Progenitor cell of endocrine pancreas (in vitro differentiated cells): ENCODE measurements at regions not wholly inside any gene's neighbourhood (a gene's known extent, or its start where the extent isn't known, plus 50 kb on each side); places are given as distances from the start of the nearest gene placed in this dataset.

Experiments used
- DNase-seq: peaks from one replicate; pipeline ENCODE4 v3.0.0; 2021; ENCODE audit warnings: low spot score; ENCODE audit not compliant: unreplicated experiment
- H3K27ac Mint-ChIP-seq: 2 replicates; pipeline ENCODE4 v1.8.0; 2021; ENCODE audit warnings: mild to moderate bottlenecking, moderate library complexity, mixed read lengths
- H3K27me3 Mint-ChIP-seq: 2 replicates; pipeline ENCODE4 v1.8.0; 2021; ENCODE audit warnings: mixed read lengths
- H3K36me3 Mint-ChIP-seq: 2 replicates; pipeline ENCODE4 v1.8.0; 2022; ENCODE audit warnings: mixed read lengths; ENCODE audit not compliant: insufficient read depth
- H3K4me1 Mint-ChIP-seq: 2 replicates; pipeline ENCODE4 v1.8.0; 2021; ENCODE audit warnings: low read depth, mixed read lengths
- H3K4me3 Mint-ChIP-seq: 2 replicates; pipeline ENCODE4 v1.8.0; 2021; ENCODE audit warnings: low read depth, mild to moderate bottlenecking, moderate library complexity, mixed read lengths
- H3K9me3 Mint-ChIP-seq: 2 replicates; pipeline ENCODE4 v1.8.0; 2021; ENCODE audit warnings: low read depth, mixed read lengths
- TF ChIP-seq, protein P1 (sequence below): fragments of 200-600 bp; sonication (generic); IDR thresholded peaks from one replicate; pipeline ENCODE4 v1.5.0; 2021; ENCODE audit warnings: antibody characterized with exemption, mild to moderate bottlenecking; ENCODE audit not compliant: unreplicated experiment

DNA sequence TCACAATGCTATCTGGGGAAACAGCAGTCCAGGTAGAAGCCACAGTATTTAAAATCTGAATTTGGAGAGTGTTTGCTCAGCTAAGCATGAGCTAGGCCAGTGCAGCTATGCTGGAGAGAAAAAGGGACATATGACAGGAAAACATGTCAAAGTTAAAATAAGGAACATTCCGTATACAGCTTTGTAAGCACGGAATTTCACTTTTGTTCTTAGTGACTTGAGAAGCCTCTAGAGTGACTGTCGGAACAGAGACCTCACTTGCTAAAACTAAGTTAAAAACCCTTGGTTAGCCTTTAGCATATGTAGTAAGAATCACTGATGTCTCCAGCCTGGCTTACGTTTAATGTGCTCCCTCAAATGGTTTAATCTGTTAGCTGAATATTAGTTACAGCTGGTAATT is 661.7 kb downstream of the KCNT2 start:
- no peak overlapping the region for H3K4me3 Mint-ChIP-seq
- H3K9me3 Mint-ChIP-seq = no peaks in the 10 kb centered on the region
- TF ChIP-seq, protein P1, sequence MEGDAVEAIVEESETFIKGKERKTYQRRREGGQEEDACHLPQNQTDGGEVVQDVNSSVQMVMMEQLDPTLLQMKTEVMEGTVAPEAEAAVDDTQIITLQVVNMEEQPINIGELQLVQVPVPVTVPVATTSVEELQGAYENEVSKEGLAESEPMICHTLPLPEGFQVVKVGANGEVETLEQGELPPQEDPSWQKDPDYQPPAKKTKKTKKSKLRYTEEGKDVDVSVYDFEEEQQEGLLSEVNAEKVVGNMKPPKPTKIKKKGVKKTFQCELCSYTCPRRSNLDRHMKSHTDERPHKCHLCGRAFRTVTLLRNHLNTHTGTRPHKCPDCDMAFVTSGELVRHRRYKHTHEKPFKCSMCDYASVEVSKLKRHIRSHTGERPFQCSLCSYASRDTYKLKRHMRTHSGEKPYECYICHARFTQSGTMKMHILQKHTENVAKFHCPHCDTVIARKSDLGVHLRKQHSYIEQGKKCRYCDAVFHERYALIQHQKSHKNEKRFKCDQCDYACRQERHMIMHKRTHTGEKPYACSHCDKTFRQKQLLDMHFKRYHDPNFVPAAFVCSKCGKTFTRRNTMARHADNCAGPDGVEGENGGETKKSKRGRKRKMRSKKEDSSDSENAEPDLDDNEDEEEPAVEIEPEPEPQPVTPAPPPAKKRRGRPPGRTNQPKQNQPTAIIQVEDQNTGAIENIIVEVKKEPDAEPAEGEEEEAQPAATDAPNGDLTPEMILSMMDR = no peak
- H3K36me3 Mint-ChIP-seq = no peaks in the 10 kb centered on the region
- no peaks in the 10 kb centered on the region for H3K27me3 Mint-ChIP-seq
- H3K27ac Mint-ChIP-seq = no peak overlapping the region
- no peaks in the 10 kb centered on the region for H3K4me1 Mint-ChIP-seq
- no peak for DNase-seq

DNA sequence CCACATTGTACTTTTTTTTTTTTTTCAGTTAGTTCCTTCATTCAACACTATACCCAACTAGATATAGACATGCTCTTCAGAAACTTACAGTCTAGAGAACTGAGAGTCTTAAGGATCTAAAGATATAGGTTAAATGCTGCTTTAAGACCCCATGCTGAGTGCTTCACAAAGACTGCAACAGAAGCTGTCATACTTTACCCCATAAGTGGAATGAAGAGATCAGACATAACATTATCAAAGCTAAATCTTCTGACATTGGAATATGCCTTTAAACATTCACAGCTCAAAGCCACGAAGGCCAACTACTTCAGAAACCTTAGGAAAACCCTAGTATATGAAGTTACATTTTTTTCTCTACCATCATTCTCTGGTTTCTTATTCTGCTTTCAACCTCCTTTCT is 666.4 kb downstream of the KCNT2 start:
- no peak overlapping the region for H3K4me3 Mint-ChIP-seq
- DNase-seq = no peak
- no peaks in the 10 kb centered on the region for H3K27me3 Mint-ChIP-seq
- TF ChIP-seq, protein P1 = no peak
- H3K27ac Mint-ChIP-seq = no peak overlapping the region
- H3K4me1 Mint-ChIP-seq = no peaks in the 10 kb centered on the region
- no peaks in the 10 kb centered on the region for H3K36me3 Mint-ChIP-seq
- no peaks in the 10 kb centered on the region for H3K9me3 Mint-ChIP-seq

DNA sequence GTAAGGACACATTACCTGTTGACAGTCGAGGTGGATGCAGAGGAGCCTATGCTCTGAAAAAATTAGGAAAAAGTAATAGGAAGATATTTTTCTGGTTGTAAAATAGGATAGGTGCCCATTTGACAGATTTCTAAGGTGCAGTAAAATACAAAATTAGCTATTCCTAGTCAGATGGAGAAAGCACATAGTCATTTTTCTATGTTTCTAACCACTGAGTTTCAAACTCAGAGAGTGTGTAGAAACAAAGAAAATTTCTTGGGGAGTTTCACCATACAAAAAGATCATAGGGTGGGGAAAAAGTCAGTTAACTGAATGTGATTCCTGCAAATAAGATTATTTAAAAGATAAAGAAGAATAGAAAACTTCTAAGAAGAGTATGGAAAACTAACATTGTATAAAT is 666.9 kb downstream of the KCNT2 start:
- no peaks in the 10 kb centered on the region for H3K27me3 Mint-ChIP-seq
- no peak overlapping the region for H3K27ac Mint-ChIP-seq
- TF ChIP-seq, protein P1 = no peak
- H3K36me3 Mint-ChIP-seq = no peaks in the 10 kb centered on the region
- no peaks in the 10 kb centered on the region for H3K9me3 Mint-ChIP-seq
- DNase-seq = no peak
- no peak overlapping the region for H3K4me3 Mint-ChIP-seq
- no peaks in the 10 kb centered on the region for H3K4me1 Mint-ChIP-seq

DNA sequence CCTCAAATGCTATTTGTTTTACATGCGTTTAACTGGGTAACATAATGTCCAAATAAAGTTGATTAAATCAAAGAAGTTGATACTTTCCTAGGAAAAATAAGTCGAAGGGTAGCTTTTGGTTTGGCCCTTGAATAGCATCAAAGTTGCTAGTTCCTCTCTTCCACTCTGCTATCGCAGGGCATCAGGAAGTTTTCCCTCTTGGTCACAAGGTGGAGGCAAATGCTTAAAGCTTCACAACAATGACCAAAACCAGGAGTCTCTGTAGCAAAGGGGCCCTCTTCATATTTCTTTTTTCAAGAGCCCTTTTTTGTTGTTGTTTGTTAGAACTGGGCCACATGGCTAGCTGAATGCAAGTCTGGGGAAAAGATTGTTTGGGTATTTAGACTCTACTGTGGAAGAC is 668.4 kb downstream of the KCNT2 start:
- no peak overlapping the region for H3K27ac Mint-ChIP-seq
- H3K4me3 Mint-ChIP-seq = no peak overlapping the region
- H3K36me3 Mint-ChIP-seq = no peaks in the 10 kb centered on the region
- H3K27me3 Mint-ChIP-seq = no peaks in the 10 kb centered on the region
- no peaks in the 10 kb centered on the region for H3K9me3 Mint-ChIP-seq
- H3K4me1 Mint-ChIP-seq = peaks cover 3% of the 10 kb centered on the region
- DNase-seq = no peak
- TF ChIP-seq, protein P1 = no peak

DNA sequence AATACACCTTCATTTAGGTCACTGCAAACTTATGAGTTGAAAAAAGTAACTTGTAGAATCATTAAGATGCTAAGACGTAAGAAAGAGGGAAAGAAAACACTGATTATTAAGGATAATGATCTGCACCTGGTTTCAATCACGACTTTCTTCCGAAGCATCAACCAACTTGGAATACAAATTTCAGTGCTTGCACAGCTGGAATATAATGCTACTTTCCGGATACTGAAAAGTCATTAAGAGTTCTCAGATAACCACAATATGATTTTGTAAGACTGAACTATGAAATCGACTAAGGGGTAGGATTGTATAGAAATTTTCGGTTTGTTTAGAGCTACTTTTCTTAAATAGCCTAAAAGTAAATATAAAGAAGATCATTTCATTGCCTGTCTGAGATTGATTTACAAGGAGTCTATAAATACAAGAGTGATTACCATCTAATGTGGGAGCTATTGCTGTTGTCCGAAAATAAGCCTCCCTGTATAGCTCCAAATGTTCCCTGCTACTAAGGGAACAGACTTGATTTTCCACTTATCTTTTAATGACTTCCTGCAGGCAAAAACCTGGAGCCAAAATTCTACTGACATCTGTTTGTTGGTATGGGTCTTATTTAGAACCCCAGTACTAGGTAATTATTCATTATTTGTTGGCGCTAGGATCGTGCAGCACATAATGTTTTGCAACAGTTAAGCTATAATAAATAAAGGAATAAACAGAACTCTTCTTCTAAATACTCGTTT is 673.3 kb downstream of the KCNT2 start:
- DNase-seq = no peak
- H3K9me3 Mint-ChIP-seq = no peaks in the 10 kb centered on the region
- H3K4me1 Mint-ChIP-seq = peaks cover 3% of the 10 kb centered on the region
- H3K27me3 Mint-ChIP-seq = no peaks in the 10 kb centered on the region
- no peaks in the 10 kb centered on the region for H3K36me3 Mint-ChIP-seq
- TF ChIP-seq, protein P1 = no peak
- H3K4me3 Mint-ChIP-seq = no peak overlapping the region
- no peak overlapping the region for H3K27ac Mint-ChIP-seq
